GM19397 (cell line): ENCODE measurements at regions not wholly inside any gene's neighbourhood (a gene's known extent, or its start where the extent isn't known, plus 50 kb on each side); places are given as distances from the start of the nearest gene placed in this dataset.

Experiments
- ATAC-seq: cut with Tn5 transposase; IDR thresholded peaks from one replicate; pipeline ENCODE4 v1.9.1; 2021; ENCODE audit warnings: mild to moderate bottlenecking, moderate library complexity; ENCODE audit not compliant: unreplicated experiment

DNA sequence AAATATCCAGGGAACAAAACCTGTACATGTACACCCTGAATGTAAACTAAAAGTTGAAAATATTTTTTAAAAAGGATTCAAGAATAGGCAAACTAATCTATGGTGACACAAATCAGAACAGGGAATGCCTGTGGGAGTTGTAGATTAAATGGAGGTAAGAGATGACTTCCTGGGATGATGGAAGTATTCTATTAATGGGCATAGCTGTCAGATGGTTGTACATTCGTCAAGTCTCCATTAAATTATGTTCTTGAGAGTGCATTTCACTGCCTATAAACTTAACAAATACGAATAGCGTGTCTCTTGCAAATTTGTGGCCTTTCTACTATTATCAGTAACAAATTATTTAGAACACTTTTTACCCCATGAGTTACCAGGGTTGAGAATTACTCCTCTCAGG is 207.0 kb downstream of the HNMT start:
- no peak for ATAC-seq

- no peak for ATAC-seq
Measured at GRCh38 chr2:138175066-138175465, 210.8 kb downstream of the HNMT start.

- no peak for ATAC-seq
Measured at GRCh38 chr2:138176862-138177439, 212.7 kb downstream of the HNMT start.

DNA sequence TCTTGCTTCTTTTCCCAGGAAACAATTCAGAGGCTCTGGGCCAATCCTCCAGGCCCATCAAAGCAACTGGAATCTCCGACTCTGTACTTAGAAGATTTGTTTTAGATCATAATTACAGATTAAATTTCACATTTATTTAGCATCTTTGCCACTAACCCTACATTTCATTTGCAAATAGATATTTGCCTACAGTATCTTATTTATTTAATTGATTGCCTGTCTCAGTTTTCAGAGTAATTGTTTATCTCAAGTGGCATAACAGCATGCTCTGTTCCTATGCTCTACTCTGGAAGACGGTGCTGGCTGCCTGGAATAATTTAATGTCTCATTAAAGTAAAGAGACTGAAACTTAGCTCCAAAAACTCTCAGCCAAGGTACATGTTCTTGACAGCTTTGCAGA is 213.4 kb downstream of the HNMT start:
- no peak for ATAC-seq

GRCh38 chr2:138180692-138181386 is 216.6 kb downstream of the HNMT start:
- ATAC-seq = no peak

DNA sequence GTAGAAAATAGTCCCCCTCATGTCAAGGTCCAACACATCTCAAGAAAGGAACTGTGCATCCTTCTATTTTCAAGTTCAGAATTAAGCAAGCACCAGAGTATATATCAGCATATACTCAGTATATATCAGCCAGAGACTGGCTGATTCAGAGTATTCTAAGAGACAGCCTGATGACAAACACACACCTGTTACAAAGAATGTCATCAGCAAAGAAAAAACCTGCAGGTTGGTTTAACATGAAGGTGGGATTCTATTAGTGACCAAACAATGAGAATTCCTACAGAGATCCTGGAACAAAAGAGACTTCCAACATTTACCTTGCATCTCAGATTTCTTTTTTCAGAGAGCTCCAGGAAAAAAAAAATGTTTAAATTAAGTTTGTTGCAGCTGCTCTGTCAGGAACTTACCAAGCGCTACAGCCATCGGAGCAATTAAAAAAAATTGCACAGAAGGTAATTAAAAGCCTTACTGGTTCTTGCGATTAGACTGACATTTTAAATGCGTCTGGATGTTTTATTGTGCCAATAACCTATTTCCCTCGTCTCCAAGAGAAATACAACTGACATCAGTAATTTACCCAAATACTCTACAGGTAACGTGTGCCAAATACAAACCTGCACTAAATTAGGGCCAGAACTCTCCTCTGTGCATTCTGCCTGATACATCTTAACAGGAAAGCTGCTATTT is 218.1 kb downstream of the HNMT start:
- no peak for ATAC-seq

DNA sequence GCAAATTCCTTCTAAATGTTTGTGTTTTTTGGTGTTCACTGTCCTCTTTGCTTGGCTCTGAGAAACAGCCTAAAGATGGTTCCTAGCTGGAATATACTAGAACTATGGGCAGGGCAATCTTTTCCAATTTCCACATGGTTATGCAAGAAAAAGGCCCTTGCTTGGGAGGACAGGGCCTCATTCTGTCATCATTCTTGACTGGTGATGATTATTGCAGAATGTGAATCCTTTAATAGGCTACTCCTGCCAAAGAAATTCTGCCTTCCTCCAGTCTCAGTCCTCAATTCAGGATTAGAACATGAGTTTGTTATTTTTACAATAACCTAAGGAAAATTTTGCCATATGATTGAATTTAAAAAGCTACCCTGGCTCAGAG is 218.7 kb downstream of the HNMT start:
- no peak for ATAC-seq

DNA sequence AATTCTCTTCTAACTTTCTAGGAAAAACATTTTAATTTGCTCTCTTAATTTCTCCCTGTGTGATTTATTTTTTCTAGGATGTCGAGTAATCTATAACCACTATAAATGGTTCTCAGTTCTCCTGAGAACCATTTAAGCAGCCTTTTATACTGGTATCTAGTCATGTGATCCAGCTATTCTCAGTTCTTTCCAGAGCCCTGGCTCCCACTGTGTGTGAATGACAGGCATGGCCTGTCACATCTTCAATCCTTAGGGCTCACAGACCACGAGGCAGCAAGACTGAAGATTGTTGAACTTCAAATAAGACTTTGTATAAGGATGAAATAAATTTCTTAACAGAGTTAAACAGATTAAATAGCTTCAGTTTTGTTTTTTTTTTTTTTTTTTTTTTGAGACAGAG is 219.4 kb downstream of the HNMT start:
- ATAC-seq = no peak

DNA sequence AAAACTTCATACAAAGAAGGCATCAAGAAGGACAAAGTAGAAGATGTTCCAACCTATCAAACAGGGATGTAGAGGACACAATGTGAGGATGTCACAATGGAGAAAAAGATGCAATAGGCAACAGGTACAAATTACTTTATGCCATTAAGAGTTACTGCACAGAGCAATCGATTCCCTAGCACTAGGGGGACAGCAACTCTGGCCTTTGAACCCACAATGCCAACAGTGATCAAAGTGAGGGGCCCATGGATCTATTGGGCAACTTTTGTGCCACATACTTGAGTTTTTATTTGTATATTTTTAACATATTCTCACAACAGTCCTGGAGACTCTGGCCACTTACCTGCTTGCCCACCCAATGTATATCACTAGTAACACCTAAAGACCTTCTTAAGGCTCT is 220.2 kb downstream of the HNMT start:
- no peak for ATAC-seq

GRCh38 chr2:138185827-138186226 is 221.6 kb downstream of the HNMT start:
- ATAC-seq = no peak

- no peak for ATAC-seq
Measured at GRCh38 chr2:138187221-138187620, 222.9 kb downstream of the HNMT start.

GRCh38 chr2:138190999-138191398 is 226.7 kb downstream of the HNMT start:
- no peak for ATAC-seq

DNA sequence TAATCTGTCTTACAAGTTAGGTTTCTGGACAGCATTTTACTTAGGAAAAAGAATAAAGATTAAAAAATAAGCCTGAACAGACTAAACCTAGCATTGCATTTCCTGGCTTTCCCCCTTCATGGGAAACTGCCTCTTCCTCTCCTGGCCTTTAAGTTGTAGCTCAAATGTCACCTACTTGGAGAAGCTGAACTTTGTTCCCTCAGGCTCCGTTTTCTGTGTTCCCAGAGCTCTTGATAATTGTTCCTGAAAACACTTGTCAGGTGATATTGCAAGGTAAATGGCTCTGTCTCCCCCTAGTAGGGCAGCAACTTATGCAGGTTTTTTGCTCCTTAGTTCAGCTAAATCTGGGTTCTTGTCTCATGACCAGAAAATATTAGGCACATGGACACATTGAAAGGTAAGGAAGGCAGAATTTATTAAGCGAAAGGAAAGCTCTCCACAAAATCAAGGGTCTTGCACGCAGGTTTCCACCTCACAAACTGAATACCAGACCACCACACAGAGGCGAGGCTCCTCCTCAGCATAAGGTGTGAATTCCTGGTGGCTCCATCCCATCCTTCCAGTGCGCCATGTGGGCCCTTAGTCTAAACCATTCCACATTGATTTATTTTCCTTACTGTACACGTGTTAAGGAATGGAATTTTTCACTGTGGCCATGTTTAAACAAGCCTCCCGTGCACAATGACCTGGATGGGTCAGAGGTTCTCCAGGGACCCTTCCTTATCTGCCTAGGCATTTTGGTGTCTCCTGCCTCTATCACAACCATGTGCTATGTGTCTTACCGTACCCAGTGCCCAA is 229.3 kb downstream of the HNMT start:
- ATAC-seq = no peak

GRCh38 chr2:138201286-138201685 is 237.0 kb downstream of the HNMT start:
- ATAC-seq = no peak

- no peak for ATAC-seq
Measured at GRCh38 chr2:138202762-138203161, 238.5 kb downstream of the HNMT start.

- no peak for ATAC-seq
Measured at GRCh38 chr2:138205281-138205680, 241.0 kb downstream of the HNMT start.

DNA sequence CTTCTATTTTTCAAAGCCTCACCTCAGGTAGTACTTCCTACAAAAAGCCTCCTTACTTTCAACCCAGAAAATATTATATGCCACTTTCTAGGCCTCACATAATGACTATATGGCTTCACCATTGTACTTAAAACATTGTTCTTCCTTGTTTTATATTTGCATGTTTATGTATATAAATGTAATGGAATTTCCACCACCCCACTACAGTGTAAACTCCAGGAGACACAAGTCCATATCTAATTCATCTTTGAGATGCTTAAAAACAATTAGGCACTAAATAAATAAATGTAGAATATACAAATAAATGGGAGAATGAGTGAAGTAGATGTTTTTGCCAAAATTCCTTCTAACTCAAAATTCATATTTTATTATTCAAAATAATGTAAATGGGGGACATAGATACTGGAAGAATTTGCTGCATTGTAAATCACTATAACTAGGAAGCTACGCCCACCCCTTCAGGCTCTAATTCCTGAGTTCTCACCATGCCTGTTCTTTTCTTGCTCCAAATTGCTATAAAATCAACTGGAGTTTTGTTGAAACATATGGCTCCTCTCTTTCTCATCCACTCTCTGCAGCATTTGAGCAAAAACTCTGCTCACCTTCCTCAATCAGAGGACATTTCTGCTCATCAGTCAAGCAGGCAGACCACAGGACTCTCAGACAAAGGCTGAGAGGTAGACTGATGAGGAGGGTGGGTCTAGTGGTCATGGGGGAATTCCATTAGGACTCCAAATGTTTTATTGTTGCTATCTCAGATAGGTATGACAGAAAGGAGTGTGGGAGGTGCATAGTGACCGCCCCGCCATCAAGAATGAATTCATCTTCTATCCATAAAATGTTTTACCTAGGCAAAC is 243.0 kb downstream of the HNMT start:
- no peak for ATAC-seq

DNA sequence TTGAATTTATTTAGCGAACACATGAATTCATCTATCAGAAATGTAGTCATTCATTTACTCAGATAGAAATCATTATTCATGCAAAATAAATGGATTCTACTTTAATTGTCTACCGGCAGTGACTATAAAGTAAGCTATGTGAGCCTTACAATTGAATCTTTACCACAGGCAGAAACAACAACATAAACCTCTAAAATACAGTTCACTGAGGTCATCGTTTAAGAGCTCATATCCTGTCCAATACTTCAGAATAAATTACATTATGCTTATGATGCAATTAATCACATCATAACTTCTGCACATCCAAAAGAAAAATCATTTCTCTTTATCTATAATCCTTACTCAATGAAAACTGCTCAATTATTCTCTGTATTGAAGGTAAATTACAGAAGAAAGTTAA is 244.7 kb downstream of the HNMT start:
- no peak for ATAC-seq

GRCh38 chr2:138210487-138210886 is 246.2 kb downstream of the HNMT start:
- ATAC-seq = no peak

DNA sequence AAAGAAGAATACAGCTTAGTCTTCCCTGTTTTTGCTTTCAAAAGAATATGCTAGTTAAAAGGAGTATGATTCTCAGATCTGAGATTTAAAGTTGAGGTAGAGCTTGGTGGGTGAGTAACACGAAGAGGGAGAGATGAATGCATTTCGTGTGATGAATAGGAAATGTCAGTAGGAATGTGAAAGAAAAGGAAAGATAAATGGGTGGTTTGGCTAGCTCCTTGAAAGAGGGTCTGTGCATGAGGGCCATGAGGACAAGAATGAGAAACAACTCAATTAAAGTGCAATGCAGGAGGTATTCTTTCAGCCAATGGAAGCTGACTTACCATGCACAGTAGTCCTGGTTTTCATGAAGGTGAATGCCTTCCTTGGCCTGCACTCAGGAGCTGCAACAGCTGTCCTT is 248.2 kb downstream of the HNMT start:
- ATAC-seq = no peak

- no peak for ATAC-seq
Measured at GRCh38 chr2:138213084-138213483, 248.8 kb downstream of the HNMT start.
